Calu3 (cell line): ENCODE measurements at regions not wholly inside any gene's neighbourhood (a gene's known extent, or its start where the extent isn't known, plus 50 kb on each side); places are given as distances from the start of the nearest gene placed in this dataset.

Experiments
- BruUV-seq: library from RNA; stranded (reverse); fragments of 400-500 nt; replicated peaks from 2 replicates; lab custom pipeline; 2021; lab: Mats Ljungman, UMichigan
- CTCF ChIA-PET: fragments of 300-600 bp; sonication (Branson Sonifier 250); formaldehyde crosslinking; loops from one replicate; lab custom pipeline; 2022; ENCODE audit warnings: antibody characterized with exemption; lab: Charles Lee
- DNase-seq: peaks from one replicate; pipeline ENCODE4 v3.0.0; 2022
- H3K27ac Mint-ChIP-seq: one replicate; pipeline ENCODE4 v1.8.0; 2022; ENCODE audit warnings: mixed read lengths; ENCODE audit not compliant: unreplicated experiment
- H3K27me3 Mint-ChIP-seq: one replicate; pipeline ENCODE4 v1.8.0; 2022; ENCODE audit warnings: mixed read lengths; ENCODE audit not compliant: unreplicated experiment
- H3K36me3 Mint-ChIP-seq: one replicate; pipeline ENCODE4 v1.8.0; 2022; ENCODE audit warnings: mild to moderate bottlenecking, moderate library complexity, mixed read lengths; ENCODE audit not compliant: insufficient read depth, unreplicated experiment
- H3K4me1 Mint-ChIP-seq: one replicate; pipeline ENCODE4 v1.8.0; 2022; ENCODE audit warnings: mild to moderate bottlenecking, low read depth, mixed read lengths; ENCODE audit not compliant: unreplicated experiment
- H3K4me3 Mint-ChIP-seq: one replicate; pipeline ENCODE4 v1.8.0; 2022; ENCODE audit warnings: mild to moderate bottlenecking, low read depth, moderate library complexity, mixed read lengths; ENCODE audit not compliant: unreplicated experiment
- H3K9me3 Mint-ChIP-seq: one replicate; pipeline ENCODE4 v1.8.0; 2022; ENCODE audit warnings: low read depth, mixed read lengths; ENCODE audit not compliant: unreplicated experiment
- CTCF ChIP-seq: fragments of 200-600 bp; IDR thresholded peaks from one replicate; pipeline ENCODE4 v1.8.0; 2022; ENCODE audit warnings: antibody characterized with exemption; ENCODE audit not compliant: unreplicated experiment
- intact Hi-C: fragments of 100-400 bp; cut with micrococcal nuclease; formaldehyde crosslinking; loops from one replicate; pipeline ENCODE4 v1.10.0; 2022; ENCODE audit not compliant: unreplicated experiment

- Mint-ChIP-seq H3K36me3 (no peaks in the 10 kb centered on the region), H3K9me3 (peaks cover 2% of the 10 kb centered on the region), H3K27ac (no peak overlapping the region), H3K27me3 (no peaks in the 10 kb centered on the region), H3K4me3 (no peak overlapping the region), H3K4me1 (no peaks in the 10 kb centered on the region)
- intact Hi-C loops: no loop called here
- no peak for TF ChIP-seq CTCF
- no peak for DNase-seq
- BruUV-seq: no TSS peak
- CTCF ChIA-PET: no interaction called here
Observed at GRCh38 chr21:20396798-20397197, 601.4 kb upstream of the NCAM2 start.

GRCh38 chr21:20404915-20405314 lies 593.3 kb upstream of the NCAM2 start:
- Mint-ChIP-seq H3K4me3 (no peak overlapping the region), H3K27ac (no peak overlapping the region), H3K27me3 (no peaks in the 10 kb centered on the region), H3K4me1 (no peaks in the 10 kb centered on the region), H3K36me3 (no peaks in the 10 kb centered on the region), H3K9me3 (peaks cover 10% of the 10 kb centered on the region)
- DNase-seq: no peak
- CTCF ChIA-PET: no interaction called here
- intact Hi-C loops: no loop called here
- TF ChIP-seq CTCF: no peak
- no TSS peak for BruUV-seq

GRCh38 chr21:20418353-20418752 lies 579.9 kb upstream of the NCAM2 start:
- Mint-ChIP-seq H3K27ac (no peak overlapping the region), H3K4me1 (no peaks in the 10 kb centered on the region), H3K36me3 (no peaks in the 10 kb centered on the region), H3K9me3 (peaks cover 28% of the 10 kb centered on the region), H3K27me3 (no peaks in the 10 kb centered on the region), H3K4me3 (no peak overlapping the region)
- intact Hi-C loops: no loop called here
- CTCF ChIA-PET: no interaction called here
- no TSS peak for BruUV-seq
- no peak for DNase-seq
- no peak for TF ChIP-seq CTCF

- H3K27me3 Mint-ChIP-seq: no peaks in the 10 kb centered on the region
- H3K27ac Mint-ChIP-seq: no peak overlapping the region
- H3K4me3 Mint-ChIP-seq: no peak overlapping the region
- peaks cover 19% of the 10 kb centered on the region for H3K9me3 Mint-ChIP-seq
- no peak for TF ChIP-seq CTCF
- no peaks in the 10 kb centered on the region for H3K36me3 Mint-ChIP-seq
- BruUV-seq: no TSS peak
- intact Hi-C loops: no loop called here
- CTCF ChIA-PET: no interaction called here
- no peaks in the 10 kb centered on the region for H3K4me1 Mint-ChIP-seq
- no peak for DNase-seq
Observed at GRCh38 chr21:20419772-20420171, 578.4 kb upstream of the NCAM2 start.
